HG02840 (cell line): ENCODE measurements at regions not wholly inside any gene's neighbourhood (a gene's known extent, or its start where the extent isn't known, plus 50 kb on each side); places are given as distances from the start of the nearest gene placed in this dataset.
"Not testable (repeated sequence)": the region's sequence is repeated elsewhere in the genome, so short reads cannot be mapped to it uniquely, and the experiment has no call there.

ENCODE experiments used
- ATAC-seq: cut with Tn5 transposase; IDR thresholded peaks from one replicate; pipeline ENCODE4 v1.9.1; 2021; ENCODE audit warnings: mild to moderate bottlenecking, moderate library complexity, moderate number of reproducible peaks; ENCODE audit not compliant: unreplicated experiment, low FRiP score

DNA sequence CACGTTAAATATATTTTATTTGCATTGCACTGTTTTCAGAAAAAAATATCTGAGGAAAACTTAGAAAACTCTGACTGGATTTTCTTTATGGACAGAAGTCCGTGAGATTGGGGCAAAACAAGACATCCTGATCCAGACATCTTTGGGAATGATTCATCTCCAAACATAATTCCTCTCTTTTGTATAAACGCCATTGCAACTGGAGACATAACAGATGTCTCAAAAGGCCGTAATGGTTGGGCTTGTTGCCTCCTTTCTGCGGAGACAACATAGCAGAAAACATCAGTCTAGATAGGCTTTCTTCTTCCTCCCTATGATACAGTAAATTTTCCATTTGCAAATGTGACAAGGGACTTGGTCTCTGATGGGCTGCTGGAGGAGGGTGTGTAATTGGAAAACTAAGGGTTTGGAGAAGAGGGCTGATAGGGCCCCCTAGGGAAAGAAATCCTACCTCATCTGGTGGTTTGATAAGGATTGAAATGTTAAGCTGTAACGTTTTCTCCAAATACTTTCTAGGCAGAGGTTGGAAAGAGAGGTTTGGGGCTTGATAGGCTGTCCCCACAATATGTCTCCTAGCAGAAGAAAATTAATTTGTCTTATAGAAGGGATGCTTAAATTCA is 631.5 kb upstream of the ST8SIA4 start:
- no peak for ATAC-seq

- ATAC-seq, result no peak
Observed at GRCh38 chr5:101532430-101532829, 629.3 kb upstream of the ST8SIA4 start.

DNA sequence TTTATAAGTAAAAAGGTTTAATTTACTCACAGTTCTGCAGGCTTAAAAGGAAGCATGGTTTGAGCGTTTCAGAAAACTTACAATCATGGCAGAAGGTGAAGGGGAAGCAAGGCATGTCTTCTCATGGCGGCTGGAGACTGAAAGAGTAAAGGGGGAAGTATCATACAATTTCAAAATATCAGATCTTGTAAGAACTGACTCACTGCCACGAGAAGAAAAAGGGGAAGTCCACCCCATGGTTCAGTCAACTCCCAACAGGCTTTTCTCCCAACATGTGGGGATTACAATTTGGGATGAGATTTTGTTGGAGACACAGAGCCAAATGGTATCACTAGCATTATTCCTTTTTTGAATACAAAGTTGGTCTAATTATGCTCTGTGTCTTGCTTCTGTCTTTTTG is 627.9 kb upstream of the ST8SIA4 start:
- no peak for ATAC-seq

DNA sequence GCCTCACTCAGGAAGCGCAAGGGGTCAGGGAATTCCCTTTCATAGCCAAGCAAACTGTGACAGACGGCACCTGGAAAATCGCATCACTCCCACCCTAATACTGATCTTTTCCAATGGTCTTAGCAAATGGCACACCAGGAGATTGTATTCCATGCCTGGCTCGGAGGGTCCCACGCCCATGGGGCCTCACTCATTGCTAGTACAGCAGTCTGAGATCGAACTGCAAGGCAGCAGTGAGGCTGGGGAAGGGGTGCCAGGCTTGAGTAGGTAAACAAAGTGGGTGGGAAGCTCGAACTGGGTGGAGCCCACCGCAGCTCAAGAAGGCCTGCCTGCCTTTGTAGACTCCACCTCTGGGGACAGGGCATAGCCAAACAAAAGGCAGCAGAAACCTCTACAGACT is 626.0 kb upstream of the ST8SIA4 start:
- not testable (repeated sequence) for ATAC-seq

- no peak for ATAC-seq
Observed at GRCh38 chr5:101520417-101520816, 617.3 kb upstream of the ST8SIA4 start.

DNA sequence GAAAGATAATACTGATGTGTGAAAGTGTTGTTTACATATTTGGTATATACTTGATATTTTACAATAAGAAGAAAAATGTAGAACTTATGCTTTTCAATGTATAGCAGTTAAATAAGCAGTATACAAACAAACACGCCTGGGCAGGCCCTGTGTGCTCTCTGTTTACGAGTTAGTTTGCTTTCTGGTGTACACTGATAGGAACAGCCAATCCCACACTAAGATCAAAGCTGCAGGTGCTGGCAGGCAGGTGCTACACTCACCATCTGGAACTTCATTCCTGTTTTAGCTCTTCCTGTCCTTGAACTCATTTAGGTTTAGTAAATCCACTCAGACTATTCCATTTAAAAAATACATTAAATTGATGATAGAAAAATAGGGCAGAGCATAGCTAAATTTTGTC is 614.7 kb upstream of the ST8SIA4 start:
- ATAC-seq, result no peak

DNA sequence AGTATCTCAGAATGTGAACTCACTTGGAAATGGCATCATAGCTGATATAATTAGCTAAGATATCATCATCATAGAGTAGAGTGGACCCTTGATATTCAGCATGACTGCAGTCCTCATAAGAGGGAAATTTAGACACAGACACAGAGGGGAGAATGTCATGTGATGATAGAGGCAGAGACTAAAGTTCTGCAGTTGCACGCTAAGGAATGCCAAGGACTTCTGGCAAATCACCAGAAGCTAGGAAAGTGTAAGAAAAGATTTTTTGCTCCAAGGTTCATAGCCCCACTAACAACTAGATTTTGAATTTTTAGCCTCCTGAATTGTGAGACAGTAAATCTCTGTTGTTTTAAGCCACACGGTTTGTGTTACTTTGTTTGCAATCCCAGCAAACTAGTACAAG is 612.6 kb upstream of the ST8SIA4 start:
- no peak for ATAC-seq

DNA sequence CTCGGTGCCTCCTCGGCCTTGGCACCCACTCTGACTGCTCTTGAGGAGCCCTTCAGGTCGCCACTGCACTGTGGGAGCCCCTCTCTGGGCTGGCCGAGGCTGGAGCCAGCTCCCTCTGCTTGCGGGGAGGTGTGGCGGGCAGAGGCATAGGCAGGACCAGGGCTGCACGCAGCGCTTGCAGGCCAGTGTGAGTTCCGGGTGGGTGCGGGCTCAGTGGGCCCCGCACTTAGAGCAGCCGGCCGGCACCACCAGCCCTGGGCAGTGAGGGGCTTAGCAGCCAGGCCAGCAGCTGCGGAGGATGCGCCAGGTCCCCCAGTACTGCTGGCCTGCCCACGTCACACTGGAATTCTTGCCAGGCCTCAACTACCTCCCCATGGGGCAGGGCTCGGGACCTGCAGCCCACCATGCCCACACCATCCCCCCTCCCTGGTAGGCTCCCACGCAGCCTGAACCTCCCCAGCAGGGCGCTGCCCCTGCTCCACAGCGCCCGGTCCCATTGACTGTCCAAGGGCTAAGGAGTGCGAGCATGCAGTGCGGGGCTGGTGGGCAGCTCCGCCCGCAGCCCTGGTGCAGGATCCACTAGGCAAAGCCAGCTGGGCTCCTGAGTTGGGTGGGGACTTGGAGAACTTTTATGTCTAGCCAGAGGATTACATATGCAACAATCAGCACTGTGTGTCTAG is 602.9 kb upstream of the ST8SIA4 start:
- no peak for ATAC-seq

- ATAC-seq, result no peak
Observed at GRCh38 chr5:101482931-101483330, 579.8 kb upstream of the ST8SIA4 start.

GRCh38 chr5:101473483-101473882 is 570.4 kb upstream of the ST8SIA4 start:
- no peak for ATAC-seq

- ATAC-seq, result no peak
Observed at GRCh38 chr5:101461455-101461854, 558.4 kb upstream of the ST8SIA4 start.

DNA sequence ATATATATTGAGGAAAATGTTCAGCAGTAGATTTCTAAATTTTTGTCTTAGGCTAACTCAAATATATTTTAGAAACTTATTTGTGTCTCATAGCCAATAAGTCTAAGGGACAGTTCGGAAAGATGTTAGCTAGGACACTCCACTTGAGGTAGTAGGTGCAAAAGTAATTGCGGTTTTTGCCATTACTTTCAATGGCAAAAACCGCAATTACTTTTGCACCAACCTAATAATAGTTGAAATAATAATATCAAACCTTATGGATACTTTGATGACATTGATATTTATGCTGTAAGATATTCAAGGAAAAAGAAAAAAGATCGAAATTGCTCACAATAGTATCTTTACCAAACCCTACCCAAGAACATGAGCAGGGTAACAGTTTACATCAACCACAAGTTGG is 555.5 kb upstream of the ST8SIA4 start:
- no peak for ATAC-seq

DNA sequence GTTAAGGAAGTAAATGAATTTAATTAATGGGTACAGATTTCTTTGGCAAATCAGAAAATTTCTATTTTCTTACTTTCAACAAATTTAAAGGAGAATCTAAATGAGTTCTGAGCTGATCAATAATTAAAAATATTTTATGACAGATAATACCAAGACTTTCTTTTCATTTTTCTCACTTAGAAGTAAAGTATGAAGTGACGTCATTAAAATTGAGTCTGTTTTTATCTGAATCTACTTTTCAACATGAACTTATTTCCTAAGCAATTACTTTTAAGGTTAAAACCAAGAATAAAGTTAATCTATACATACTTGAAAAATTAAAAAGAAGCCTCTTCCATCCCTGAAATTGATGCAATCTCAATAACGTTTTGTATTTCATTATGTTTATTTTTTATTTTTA is 552.8 kb upstream of the ST8SIA4 start:
- no peak for ATAC-seq

DNA sequence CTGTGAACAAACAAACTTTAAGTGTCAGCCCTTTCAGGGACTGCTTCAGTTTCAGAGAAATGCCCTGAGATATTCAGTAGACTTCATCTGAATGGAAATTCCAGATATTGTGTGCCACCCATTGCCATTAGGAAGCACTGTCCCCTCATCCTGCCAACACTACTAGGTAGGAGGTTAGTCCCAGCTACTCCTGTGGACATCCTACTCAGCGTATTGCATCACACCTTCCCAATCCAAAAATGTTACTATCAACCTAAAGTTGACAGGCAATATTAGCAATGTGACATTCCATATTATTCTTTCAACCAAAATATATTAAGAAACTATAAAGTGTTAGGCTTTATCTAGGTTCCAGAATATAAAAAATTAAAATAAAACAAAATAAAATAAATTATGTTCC is 552.0 kb upstream of the ST8SIA4 start:
- ATAC-seq, result no peak

DNA sequence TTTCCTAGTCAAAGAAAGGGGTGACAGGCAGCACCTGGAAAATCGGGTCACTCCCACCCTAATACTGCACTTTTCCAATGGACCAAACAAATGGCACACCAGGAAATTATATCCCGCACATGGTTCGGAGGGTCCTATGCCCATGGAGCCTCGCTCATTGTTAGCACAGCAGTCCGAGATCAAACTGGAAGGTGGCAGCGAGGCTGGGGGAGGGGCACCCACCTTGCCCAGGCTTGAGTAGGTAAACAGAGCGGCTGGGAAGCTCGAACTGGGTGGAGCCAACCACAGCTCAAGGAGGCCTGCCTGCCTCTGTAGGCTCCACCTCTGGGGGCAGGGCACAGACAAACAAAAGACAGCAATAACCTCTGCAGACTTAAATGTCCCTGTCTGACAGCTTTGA is 539.2 kb upstream of the ST8SIA4 start:
- not testable (repeated sequence) for ATAC-seq

DNA sequence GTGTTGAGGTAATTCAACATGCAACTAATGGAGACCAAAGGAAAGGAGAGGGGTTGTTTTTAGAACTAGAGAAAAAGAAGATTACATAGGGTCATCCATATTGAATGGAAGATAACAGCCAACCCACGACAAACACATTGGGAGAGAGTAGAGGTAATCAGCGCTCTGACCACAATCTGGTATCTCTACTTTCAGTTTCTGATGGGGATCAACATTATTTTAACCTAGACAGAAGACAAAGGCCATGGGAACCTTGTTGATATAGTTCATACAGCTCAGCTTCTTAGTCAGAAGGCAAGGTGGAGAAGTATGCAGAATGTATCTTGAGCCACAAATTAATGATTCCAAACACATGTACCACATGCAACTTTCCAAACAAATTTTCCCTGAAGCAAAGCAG is 537.1 kb upstream of the ST8SIA4 start:
- ATAC-seq, result no peak

- no peak for ATAC-seq
Observed at GRCh38 chr5:101437351-101437750, 534.3 kb upstream of the ST8SIA4 start.

- ATAC-seq, result no peak
Observed at GRCh38 chr5:101435768-101436167, 532.7 kb upstream of the ST8SIA4 start.

DNA sequence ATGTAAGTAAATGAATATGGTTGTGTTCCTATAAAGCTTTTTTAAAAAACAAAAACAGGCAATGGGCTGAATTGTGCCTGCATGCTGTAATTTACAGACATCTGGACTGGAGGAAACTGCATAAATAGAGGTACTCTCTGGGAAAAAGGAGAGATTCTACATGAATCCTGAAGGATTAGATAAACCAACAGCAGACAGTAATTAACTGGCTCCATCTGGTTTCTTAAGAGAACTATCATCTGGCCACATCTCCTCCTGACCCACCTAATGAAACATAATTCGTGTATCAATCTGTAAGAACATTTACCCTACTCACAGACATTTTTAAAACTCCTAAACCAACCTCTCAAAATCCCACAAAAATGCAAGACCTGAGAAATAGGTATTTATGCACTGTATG is 528.1 kb upstream of the ST8SIA4 start:
- no peak for ATAC-seq

DNA sequence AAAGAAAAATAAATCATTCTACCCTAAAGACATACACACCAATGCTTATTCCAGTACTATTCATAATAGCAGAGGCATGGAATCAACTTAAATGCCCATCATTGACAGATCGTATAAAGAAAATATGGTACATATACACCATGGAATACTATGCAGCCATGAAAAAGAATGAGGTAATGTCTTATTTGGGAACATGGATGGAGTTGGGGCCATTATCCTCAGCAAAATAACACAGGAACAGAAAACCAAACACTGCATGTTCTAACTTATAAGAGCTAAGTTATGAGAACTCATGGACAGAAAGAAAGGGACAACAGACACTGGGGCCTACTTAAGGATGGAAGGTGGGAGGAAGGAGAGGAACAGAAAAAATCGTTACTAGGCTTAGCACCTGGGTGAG is 527.5 kb upstream of the ST8SIA4 start:
- no peak for ATAC-seq

GRCh38 chr5:101429241-101429640 is 526.2 kb upstream of the ST8SIA4 start:
- ATAC-seq, result no peak

DNA sequence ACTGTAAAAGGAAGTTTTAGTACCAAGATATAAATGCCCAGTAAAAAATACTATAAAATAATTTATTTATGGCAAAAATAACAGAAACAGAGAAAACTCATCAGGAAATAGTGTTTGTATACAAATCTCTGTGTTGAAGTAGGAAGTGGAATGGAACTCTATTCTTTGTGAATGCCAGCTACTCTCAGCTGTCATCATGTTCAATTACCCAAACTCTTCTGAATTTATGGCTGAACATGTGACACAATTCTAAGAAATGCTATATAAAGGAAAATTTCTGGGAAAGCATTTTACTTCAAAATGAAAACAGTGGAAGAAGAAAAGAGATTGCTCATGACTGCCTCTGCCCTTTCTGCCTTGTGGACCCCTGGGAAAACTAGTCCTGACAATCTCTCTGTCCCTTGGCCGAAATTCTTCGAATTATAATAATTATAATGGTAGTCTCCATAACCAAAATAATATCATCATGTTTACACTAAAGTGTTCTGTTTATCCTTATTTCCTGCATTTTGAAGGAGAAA is 522.3 kb upstream of the ST8SIA4 start:
- ATAC-seq, result no peak
